BE2C (cell line): ENCODE measurements at regions not wholly inside any gene's neighbourhood (a gene's known extent, or its start where the extent isn't known, plus 50 kb on each side); places are given as distances from the start of the nearest gene placed in this dataset.

Experiments
- DNase-seq: peaks from one replicate; pipeline ENCODE4 v3.0.0-alpha.2; 2020
- H3K27me3 ChIP-seq: fragments of 250-450 bp; sonication (Bioruptor Pico); 2 replicates; pipeline ENCODE4 v1.5.1; 2020; ENCODE audit warnings: mild to moderate bottlenecking
- H3K36me3 ChIP-seq: fragments of 250-450 bp; sonication (Bioruptor Pico); 2 replicates; pipeline ENCODE4 v1.5.1; 2020; ENCODE audit warnings: mild to moderate bottlenecking
- H3K4me1 ChIP-seq: fragments of 250-450 bp; sonication (Bioruptor Pico); 2 replicates; pipeline ENCODE4 v1.5.1; 2020
- H3K4me3 ChIP-seq: 2 replicates; pipeline ENCODE4 v1.5.1; 2011; ENCODE audit warnings: low read depth, low read length
- H3K9me3 ChIP-seq: fragments of 250-450 bp; sonication (Bioruptor Pico); 2 replicates; pipeline ENCODE4 v1.5.1; 2020
- CTCF ChIP-seq: IDR thresholded peaks from 2 replicates; pipeline ENCODE4 v1.5.1; 2012; ENCODE audit warnings: mild to moderate bottlenecking, low read depth, low read length

GRCh38 chr5:118007262-118007661 is 981.1 kb downstream of the DTWD2 start:
- H3K27me3 ChIP-seq = no peaks in the 10 kb centered on the region; the same call in 1 of the 2 replicates
- no peaks in the 10 kb centered on the region for H3K4me1 ChIP-seq

GRCh38 chr5:118006219-118006618 is 982.1 kb downstream of the DTWD2 start:
- Histone ChIP-seq H3K4me1 (no peaks in the 10 kb centered on the region), H3K36me3 (no peaks in the 10 kb centered on the region), H3K9me3 (no peaks in the 10 kb centered on the region), H3K27me3 (no peaks in the 10 kb centered on the region), H3K4me3 (no peak overlapping the region)
- no peak for TF ChIP-seq CTCF
- no peak for DNase-seq

More at GRCh38 chr5:118007262-118007661, 981.1 kb downstream of the DTWD2 start:
- no peak for DNase-seq
- Histone ChIP-seq H3K36me3 (no peaks in the 10 kb centered on the region), H3K4me3 (no peak overlapping the region), H3K9me3 (no peaks in the 10 kb centered on the region)
- TF ChIP-seq CTCF = no peak

- Histone ChIP-seq H3K9me3 (no peaks in the 10 kb centered on the region), H3K36me3 (no peaks in the 10 kb centered on the region), H3K27me3 (no peaks in the 10 kb centered on the region), H3K4me3 (no peak overlapping the region), H3K4me1 (no peaks in the 10 kb centered on the region)
- DNase-seq = no peak
- TF ChIP-seq CTCF = no peak
These were observed 988.3 kb downstream of the DTWD2 start for GRCh38 chr5:117999939-118000549.

- H3K27me3 ChIP-seq = no peaks in the 10 kb centered on the region
- no peak for TF ChIP-seq CTCF
- no peaks in the 10 kb centered on the region for H3K36me3 ChIP-seq
- H3K9me3 ChIP-seq = no peaks in the 10 kb centered on the region
- no peak overlapping the region for H3K4me3 ChIP-seq
- H3K4me1 ChIP-seq = no peaks in the 10 kb centered on the region
- DNase-seq = no peak
These were observed 1005.7 kb downstream of the DTWD2 start for GRCh38 chr5:117982691-117983090.

DNA sequence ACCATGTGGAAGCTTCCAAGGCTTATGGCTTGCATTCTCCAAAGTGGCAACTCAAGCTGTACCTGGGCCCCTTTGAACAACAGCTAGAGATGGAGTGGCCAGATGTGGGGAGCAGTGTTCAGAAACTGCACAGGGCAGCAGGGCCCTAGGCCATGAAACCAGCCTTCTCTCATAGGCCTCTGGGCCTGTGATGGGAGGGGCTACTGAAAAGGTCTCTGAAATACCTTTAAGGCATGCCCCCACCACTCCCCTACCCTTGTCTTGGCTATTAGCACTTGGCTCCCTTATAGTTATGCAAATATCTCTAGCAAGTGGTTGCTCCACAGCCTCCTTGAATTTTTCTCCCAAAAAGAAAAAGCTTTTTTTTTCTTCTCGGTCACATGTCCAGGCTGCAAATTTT is 1014.6 kb downstream of the DTWD2 start:
- no peaks in the 10 kb centered on the region for H3K36me3 ChIP-seq
- H3K4me3 ChIP-seq = no peak overlapping the region
- no peaks in the 10 kb centered on the region for H3K4me1 ChIP-seq
- H3K9me3 ChIP-seq = no peaks in the 10 kb centered on the region
- TF ChIP-seq CTCF = no peak
- no peak for DNase-seq
- no peaks in the 10 kb centered on the region for H3K27me3 ChIP-seq

- Histone ChIP-seq H3K36me3 (no peaks in the 10 kb centered on the region), H3K9me3 (no peaks in the 10 kb centered on the region; the same call in 1 of the 2 replicates), H3K27me3 (no peaks in the 10 kb centered on the region), H3K4me3 (no peak overlapping the region), H3K4me1 (no peaks in the 10 kb centered on the region)
- no peak for DNase-seq
- no peak for TF ChIP-seq CTCF
These were observed 1032.5 kb downstream of the DTWD2 start for GRCh38 chr5:117955831-117956230.
